ENCODE measurements at regions not wholly inside any gene's neighbourhood (a gene's known extent, or its start where the extent isn't known, plus 50 kb on each side); places are given as distances from the start of the nearest gene placed in this dataset.

- TF ChIP-seq CTCF (IDR thresholded peaks at IDR 0.05; ENCODE audit: poor library complexity), result no peak
- no peak for TF ChIP-seq EZH2 (IDR thresholded peaks at IDR 0.05; ENCODE audit: borderline replicate concordance)
Measured at GRCh38 chr4:62293551-62293950, 1093.4 kb downstream of the ADGRL3 start.
